CD4-positive, alpha-beta T cell (primary cell): ENCODE measurements at regions not wholly inside any gene's neighbourhood (a gene's known extent, or its start where the extent isn't known, plus 50 kb on each side); places are given as distances from the start of the nearest gene placed in this dataset.

Source experiments
- ATAC-seq: fragments of 200-7000 bp; cut with Tn5 transposase; one replicate; pipeline ENCODE4 v1.10.0; 2022; ENCODE audit warnings: mild to moderate bottlenecking; ENCODE audit not compliant: poor library complexity
- CTCF ChIA-PET: fragments of 350-600 bp; sonication (Branson Sonifier 250); formaldehyde crosslinking; loops from one replicate; lab custom pipeline; 2021; ENCODE audit warnings: antibody characterized with exemption, inconsistent platforms; lab: Charles Lee
- POLR2A ChIA-PET: fragments of 350-600 bp; sonication (Branson Sonifier 250); formaldehyde crosslinking; loops from one replicate; lab custom pipeline; 2021; ENCODE audit warnings: antibody characterized with exemption, inconsistent platforms; lab: Charles Lee
- DNase-seq, 14 experiments: peaks; one replicate each; pipeline ENCODE4 v3.0.0-alpha.2; 2013 to 2020; ENCODE audit warnings: mixed read lengths in 2 of 14
- H3K27ac ChIP-seq, 2 donors: one replicate each; pipeline versions ENCODE4 v1.5.1 to v1.7.0; 2013; ENCODE audit warnings: low read length in 2 of 2, low read depth in 1 of 2, mild to moderate bottlenecking in 1 of 2
- H3K27me3 ChIP-seq, 2 experiments: 1 replicate in 1 of 2; 2 replicates in 1 of 2; pipeline versions ENCODE4 v1.6.1 to v1.7.0; 2013; ENCODE audit warnings: low read length in 2 of 2, control low read depth in 1 of 2, mild to moderate bottlenecking in 1 of 2, moderate library complexity in 1 of 2; ENCODE audit not compliant: insufficient read depth in 2 of 2, control insufficient read depth in 1 of 2
- H3K36me3 ChIP-seq: one replicate; pipeline ENCODE4 v1.6.1; 2013; ENCODE audit warnings: low read length, control low read depth; ENCODE audit not compliant: insufficient read depth
- H3K4me1 ChIP-seq: one replicate; pipeline ENCODE4 v1.6.1; 2013; ENCODE audit warnings: low read length, control low read depth; ENCODE audit not compliant: insufficient read depth
- H3K4me3 ChIP-seq: one replicate; pipeline ENCODE4 v1.5.1; 2013; ENCODE audit warnings: mild to moderate bottlenecking, low read length, moderate library complexity
- H3K9me3 ChIP-seq, 2 experiments: 1 replicate in 1 of 2; 2 replicates in 1 of 2; pipeline versions ENCODE4 v1.6.1 to v1.7.0; 2013; ENCODE audit warnings: low read length in 2 of 2, mild to moderate bottlenecking in 2 of 2, control low read depth in 1 of 2, moderate library complexity in 1 of 2; ENCODE audit not compliant: control insufficient read depth in 1 of 2, insufficient read depth in 1 of 2
- H3K27ac Mint-ChIP-seq: one replicate; pipeline ENCODE4 v1.8.0; 2020; ENCODE audit warnings: mixed read lengths
- H3K27me3 Mint-ChIP-seq: one replicate; pipeline ENCODE4 v1.8.0; 2021; ENCODE audit warnings: mixed read lengths
- H3K36me3 Mint-ChIP-seq: one replicate; pipeline ENCODE4 v1.8.0; 2021; ENCODE audit warnings: low read depth, mixed read lengths
- H3K4me1 Mint-ChIP-seq: one replicate; pipeline ENCODE4 v1.8.0; 2021; ENCODE audit warnings: low read depth, mixed read lengths
- H3K4me3 Mint-ChIP-seq: one replicate; pipeline ENCODE4 v1.8.0; 2020; ENCODE audit warnings: mild to moderate bottlenecking, mixed read lengths
- H3K9me3 Mint-ChIP-seq: one replicate; pipeline ENCODE4 v1.8.0; 2020; ENCODE audit warnings: mixed read lengths
- intact Hi-C, 2 experiments: fragments of 100-400 bp; cut with DNase I in 1 of 2; cut with micrococcal nuclease in 1 of 2; formaldehyde crosslinking; loops; one replicate each; pipeline versions ENCODE4 v1.15.1 to v1.9.0; 2023 to 2025; cut with DNase I, micrococcal nuclease
- TF ChIP-seq, protein P1 (sequence below): fragments of 200-600 bp; IDR thresholded peaks from one replicate; pipeline ENCODE4 v1.8.0; 2022; ENCODE audit warnings: antibody characterized with exemption, mild to moderate bottlenecking

DNA sequence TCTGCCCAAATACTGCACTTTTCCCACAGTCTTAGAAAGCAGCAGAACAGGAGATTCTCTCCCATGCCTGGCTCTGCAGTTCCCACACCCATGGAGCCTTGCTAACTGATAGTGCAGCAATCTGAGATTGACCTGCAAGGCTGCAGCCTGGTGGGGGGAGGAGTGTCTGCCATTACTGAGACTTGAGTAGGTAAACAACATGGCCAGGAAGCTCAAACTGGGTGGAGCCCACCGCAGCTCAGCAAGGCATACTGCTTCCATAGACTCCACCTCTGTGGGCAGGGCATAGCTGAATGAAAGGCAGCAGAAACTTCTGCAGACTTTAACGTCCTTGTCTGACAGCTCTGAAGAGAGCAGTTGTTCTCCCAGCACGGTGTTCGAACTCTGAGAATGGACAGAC is 358.5 kb upstream of the PCDH9 start:
- no peak for ATAC-seq
- CTCF ChIA-PET: no interaction called here
- TF ChIP-seq, protein P1, sequence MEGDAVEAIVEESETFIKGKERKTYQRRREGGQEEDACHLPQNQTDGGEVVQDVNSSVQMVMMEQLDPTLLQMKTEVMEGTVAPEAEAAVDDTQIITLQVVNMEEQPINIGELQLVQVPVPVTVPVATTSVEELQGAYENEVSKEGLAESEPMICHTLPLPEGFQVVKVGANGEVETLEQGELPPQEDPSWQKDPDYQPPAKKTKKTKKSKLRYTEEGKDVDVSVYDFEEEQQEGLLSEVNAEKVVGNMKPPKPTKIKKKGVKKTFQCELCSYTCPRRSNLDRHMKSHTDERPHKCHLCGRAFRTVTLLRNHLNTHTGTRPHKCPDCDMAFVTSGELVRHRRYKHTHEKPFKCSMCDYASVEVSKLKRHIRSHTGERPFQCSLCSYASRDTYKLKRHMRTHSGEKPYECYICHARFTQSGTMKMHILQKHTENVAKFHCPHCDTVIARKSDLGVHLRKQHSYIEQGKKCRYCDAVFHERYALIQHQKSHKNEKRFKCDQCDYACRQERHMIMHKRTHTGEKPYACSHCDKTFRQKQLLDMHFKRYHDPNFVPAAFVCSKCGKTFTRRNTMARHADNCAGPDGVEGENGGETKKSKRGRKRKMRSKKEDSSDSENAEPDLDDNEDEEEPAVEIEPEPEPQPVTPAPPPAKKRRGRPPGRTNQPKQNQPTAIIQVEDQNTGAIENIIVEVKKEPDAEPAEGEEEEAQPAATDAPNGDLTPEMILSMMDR: no peak
- Histone ChIP-seq H3K36me3 (no peaks in the 10 kb centered on the region), H3K4me3 (no peak overlapping the region), H3K27me3 (no peaks in the 10 kb centered on the region), H3K9me3 (peaks cover 0 to 10% of the 10 kb centered on the region in 2 experiments), H3K4me1 (no peaks in the 10 kb centered on the region), H3K27ac (no peak overlapping the region)
- intact Hi-C loops: no loop called here
- POLR2A ChIA-PET: no interaction called here
- no peak overlapping the region for H3K4me3 Mint-ChIP-seq
- DNase-seq: no peak
- H3K36me3 Mint-ChIP-seq: no peaks in the 10 kb centered on the region
- no peaks in the 10 kb centered on the region for H3K27me3 Mint-ChIP-seq
- no peak overlapping the region for H3K27ac Mint-ChIP-seq
- no peaks in the 10 kb centered on the region for H3K4me1 Mint-ChIP-seq
- H3K9me3 Mint-ChIP-seq: peaks cover 12% of the 10 kb centered on the region

DNA sequence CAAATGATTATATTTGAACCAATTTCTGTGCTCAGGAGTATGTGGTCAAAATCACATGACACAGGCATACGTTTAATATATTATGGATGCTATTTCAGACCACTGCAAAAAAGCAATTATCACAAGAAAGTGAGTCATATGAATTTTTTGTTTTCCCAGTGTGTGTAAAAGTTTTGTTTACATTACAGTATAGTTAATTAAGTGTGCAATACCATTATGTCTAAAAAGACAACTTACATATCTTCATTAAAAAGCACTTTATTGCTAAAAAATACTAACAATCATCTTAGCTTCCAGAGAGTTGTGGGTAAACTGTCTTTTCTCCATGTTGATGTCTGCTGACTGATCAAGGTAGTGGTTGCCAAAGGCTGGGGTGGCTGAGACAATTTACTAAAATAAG is 347.2 kb upstream of the PCDH9 start:
- CTCF ChIA-PET: no interaction called here

DNA sequence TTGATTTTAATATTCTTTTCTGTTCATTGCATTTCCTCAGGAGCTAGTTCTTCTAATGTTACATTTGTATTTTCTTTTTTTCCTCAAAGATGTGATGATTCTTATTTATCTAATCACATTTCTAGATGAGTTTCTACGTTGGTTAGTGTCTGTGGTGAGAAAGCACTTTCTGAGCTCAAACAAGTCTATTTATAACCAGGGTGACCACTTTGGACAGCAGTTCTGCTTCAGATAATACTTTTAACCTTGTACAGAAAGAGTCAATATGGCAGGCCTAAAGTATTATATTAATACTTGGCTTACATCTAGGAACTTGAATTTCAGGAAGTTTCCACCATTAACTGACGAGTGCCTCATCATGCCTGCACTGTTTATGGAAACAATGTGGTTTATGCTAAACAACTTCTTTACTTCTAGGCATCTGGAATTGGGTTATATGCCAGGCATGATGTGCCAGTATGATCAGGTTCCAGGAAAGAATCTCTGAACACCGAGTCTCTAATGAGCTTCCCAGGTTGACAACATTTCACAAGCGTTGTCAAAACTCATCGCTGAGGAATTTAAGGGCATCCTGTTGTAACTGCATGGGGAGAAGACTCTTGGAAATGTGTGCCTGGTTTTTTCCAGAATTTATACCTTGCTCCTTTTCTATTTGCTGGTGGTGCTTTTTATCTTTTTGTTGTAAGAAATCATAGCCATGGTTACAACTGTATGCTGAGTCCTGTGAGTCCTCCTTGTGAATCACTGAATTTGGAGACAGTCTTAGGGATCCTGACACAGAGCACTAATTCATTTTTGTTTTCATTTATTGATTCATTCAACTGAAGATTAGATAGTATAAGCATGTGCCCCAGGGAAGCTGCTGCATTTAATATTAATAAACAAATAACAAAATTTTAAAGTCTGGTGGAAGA is 344.4 kb upstream of the PCDH9 start:
- no peaks in the 10 kb centered on the region for H3K4me1 ChIP-seq
- Mint-ChIP-seq H3K27ac (no peak overlapping the region), H3K4me3 (no peak overlapping the region), H3K4me1 (no peaks in the 10 kb centered on the region), H3K36me3 (no peaks in the 10 kb centered on the region), H3K9me3 (peaks cover 11% of the 10 kb centered on the region), H3K27me3 (no peaks in the 10 kb centered on the region)
- no peak for ATAC-seq
- ChIA-PET POLR2A (no interaction called here), CTCF (no interaction called here)
- H3K27me3 ChIP-seq: no peaks in the 10 kb centered on the region
- no peaks in the 10 kb centered on the region for H3K36me3 ChIP-seq
- intact Hi-C loops: no loop called here
- H3K27ac ChIP-seq: no peak overlapping the region
- TF ChIP-seq, protein P1: no peak
- H3K9me3 ChIP-seq: no peaks in the 10 kb centered on the region
- DNase-seq: no peak
- no peak overlapping the region for H3K4me3 ChIP-seq

More for the DNA sequence above, 347.2 kb upstream of the PCDH9 start:
- Mint-ChIP-seq H3K36me3 (no peaks in the 10 kb centered on the region), H3K4me1 (no peaks in the 10 kb centered on the region), H3K9me3 (peaks cover 11% of the 10 kb centered on the region), H3K27me3 (no peaks in the 10 kb centered on the region), H3K4me3 (no peak overlapping the region), H3K27ac (no peak overlapping the region)
- no peaks in the 10 kb centered on the region for H3K27me3 ChIP-seq
- no peak overlapping the region for H3K27ac ChIP-seq
- H3K9me3 ChIP-seq: no peaks in the 10 kb centered on the region
- TF ChIP-seq, protein P1: no peak
- DNase-seq (no peak), ATAC-seq (no peak)
- POLR2A ChIA-PET: no interaction called here
- intact Hi-C loops: no loop called here
- no peaks in the 10 kb centered on the region for H3K4me1 ChIP-seq
- H3K4me3 ChIP-seq: no peak overlapping the region
- H3K36me3 ChIP-seq: no peaks in the 10 kb centered on the region
